Lower lobe of right lung (tissue), 2 donors: ENCODE measurements at regions not wholly inside any gene's neighbourhood (a gene's known extent, or its start where the extent isn't known, plus 50 kb on each side); places are given as distances from the start of the nearest gene placed in this dataset.

Source experiments
- ATAC-seq, 2 donors: fragments of 200-7000 bp; cut with Tn5 transposase; one replicate each; pipeline ENCODE4 v1.9.1; 2020 to 2022; ENCODE audit warnings: mild to moderate bottlenecking in 2 of 2, moderate library complexity in 2 of 2
- DNase-seq: peaks from one replicate; pipeline ENCODE4 v3.0.0-alpha.2; 2020
- H3K27ac ChIP-seq: fragments of 200-600 bp; one replicate; pipeline ENCODE4 v1.8.0; 2022
- H3K27me3 ChIP-seq: fragments of 200-600 bp; one replicate; pipeline ENCODE4 v1.8.0; 2022; ENCODE audit warnings: low read depth
- H3K36me3 ChIP-seq: fragments of 200-600 bp; one replicate; pipeline ENCODE4 v1.8.0; 2022; ENCODE audit warnings: mild to moderate bottlenecking
- H3K4me1 ChIP-seq: fragments of 200-600 bp; one replicate; pipeline ENCODE4 v1.8.0; 2022
- H3K4me3 ChIP-seq: fragments of 200-600 bp; one replicate; pipeline ENCODE4 v1.8.0; 2022; ENCODE audit warnings: mild to moderate bottlenecking
- H3K9me3 ChIP-seq: fragments of 200-600 bp; one replicate; pipeline ENCODE4 v1.8.0; 2022
- intact Hi-C: fragments of 100-400 bp; cut with DNase I; formaldehyde crosslinking; loops from one replicate; pipeline ENCODE4 v1.11.0; 2022
- TF ChIP-seq, protein P1 (sequence below): fragments of 200-600 bp; IDR thresholded peaks from one replicate; pipeline ENCODE4 v1.8.0; 2022; ENCODE audit warnings: antibody characterized with exemption, mild to moderate bottlenecking
- donor health status: DM: no; HTN: yes; CAD: no; lungs with severe emphysema.

DNA sequence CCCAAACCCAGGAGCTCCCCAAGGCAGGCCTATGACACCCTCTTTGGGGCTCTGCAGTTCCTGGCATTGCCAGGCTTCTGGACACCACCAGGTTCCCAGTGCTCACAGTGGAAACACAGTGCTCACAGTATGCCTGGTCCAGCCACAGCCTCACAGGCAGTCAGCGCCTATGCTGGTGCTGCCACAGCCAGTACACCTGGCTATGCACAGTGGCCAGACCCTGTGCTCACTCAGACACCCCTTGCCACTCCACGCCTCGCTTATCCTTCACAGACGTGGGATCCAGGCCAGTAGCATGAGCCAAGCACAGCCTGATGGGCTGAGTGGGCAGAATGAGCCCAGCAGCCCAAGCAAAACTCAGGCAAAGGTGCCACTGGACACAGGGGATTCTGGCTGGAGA is 579.2 kb upstream of the ADGRL2 start:
- H3K27me3 ChIP-seq, result no peaks in the 10 kb centered on the region
- no peak for DNase-seq
- intact Hi-C loops, result no loop called here

DNA sequence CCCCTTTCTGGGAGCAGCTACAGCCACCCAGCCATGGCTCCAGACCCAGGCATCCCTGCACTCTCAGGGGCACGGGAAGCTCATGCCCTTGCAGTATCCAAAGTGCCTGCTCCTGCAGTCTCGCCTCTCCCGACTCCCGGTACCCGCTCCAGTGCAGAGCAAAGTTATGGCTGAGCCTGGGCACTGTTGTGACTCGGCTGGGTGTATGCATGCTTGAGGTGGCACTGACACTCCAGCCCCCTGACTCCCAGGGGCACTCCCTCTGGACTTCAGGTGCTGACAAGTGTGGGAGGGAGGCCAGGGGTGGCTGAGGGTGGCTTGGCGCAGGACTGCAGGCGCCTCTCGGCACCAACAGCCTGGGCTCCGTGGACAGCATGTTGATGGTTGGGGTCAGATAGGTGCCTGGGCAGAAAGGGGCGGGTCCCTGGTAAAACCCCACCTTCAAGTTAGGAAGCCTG is 580.1 kb upstream of the ADGRL2 start:
- H3K4me1 ChIP-seq, result no peaks in the 10 kb centered on the region
- H3K9me3 ChIP-seq, result no peaks in the 10 kb centered on the region
- no peak for ATAC-seq
- peak; percentile 32 for DNase-seq
- TF ChIP-seq, protein P1, sequence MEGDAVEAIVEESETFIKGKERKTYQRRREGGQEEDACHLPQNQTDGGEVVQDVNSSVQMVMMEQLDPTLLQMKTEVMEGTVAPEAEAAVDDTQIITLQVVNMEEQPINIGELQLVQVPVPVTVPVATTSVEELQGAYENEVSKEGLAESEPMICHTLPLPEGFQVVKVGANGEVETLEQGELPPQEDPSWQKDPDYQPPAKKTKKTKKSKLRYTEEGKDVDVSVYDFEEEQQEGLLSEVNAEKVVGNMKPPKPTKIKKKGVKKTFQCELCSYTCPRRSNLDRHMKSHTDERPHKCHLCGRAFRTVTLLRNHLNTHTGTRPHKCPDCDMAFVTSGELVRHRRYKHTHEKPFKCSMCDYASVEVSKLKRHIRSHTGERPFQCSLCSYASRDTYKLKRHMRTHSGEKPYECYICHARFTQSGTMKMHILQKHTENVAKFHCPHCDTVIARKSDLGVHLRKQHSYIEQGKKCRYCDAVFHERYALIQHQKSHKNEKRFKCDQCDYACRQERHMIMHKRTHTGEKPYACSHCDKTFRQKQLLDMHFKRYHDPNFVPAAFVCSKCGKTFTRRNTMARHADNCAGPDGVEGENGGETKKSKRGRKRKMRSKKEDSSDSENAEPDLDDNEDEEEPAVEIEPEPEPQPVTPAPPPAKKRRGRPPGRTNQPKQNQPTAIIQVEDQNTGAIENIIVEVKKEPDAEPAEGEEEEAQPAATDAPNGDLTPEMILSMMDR, result no peak
- H3K36me3 ChIP-seq, result no peaks in the 10 kb centered on the region
- H3K27me3 ChIP-seq, result no peaks in the 10 kb centered on the region
- intact Hi-C loops, result no loop called here
- H3K4me3 ChIP-seq, result no peak overlapping the region
- no peak overlapping the region for H3K27ac ChIP-seq

More for the DNA sequence above, 579.2 kb upstream of the ADGRL2 start:
- H3K27ac ChIP-seq, result no peak overlapping the region
- no peak overlapping the region for H3K4me3 ChIP-seq
- no peak for ATAC-seq
- no peaks in the 10 kb centered on the region for H3K36me3 ChIP-seq
- H3K4me1 ChIP-seq, result no peaks in the 10 kb centered on the region
- TF ChIP-seq, protein P1, result no peak
- H3K9me3 ChIP-seq, result no peaks in the 10 kb centered on the region

DNA sequence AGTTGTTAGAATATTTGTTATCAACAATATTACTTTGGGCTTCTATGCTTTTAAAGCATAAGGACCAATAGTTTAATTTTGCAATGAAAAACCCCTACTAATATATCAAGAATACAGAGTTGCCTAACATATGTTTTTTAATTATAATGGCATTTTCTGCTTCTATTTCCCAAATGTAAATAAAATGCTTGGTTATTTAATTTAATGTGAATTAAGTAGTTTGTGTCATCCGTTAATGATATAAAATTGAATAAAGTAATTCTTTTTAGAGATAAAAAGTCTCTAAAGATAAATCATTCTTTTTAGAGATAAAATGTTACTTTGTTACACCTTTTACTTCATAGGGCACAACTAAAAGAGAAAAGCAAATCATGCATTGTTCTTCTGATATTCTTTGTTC is 583.7 kb upstream of the ADGRL2 start:
- ATAC-seq (no peak), DNase-seq (no peak)
- H3K9me3 ChIP-seq, result no peaks in the 10 kb centered on the region
- TF ChIP-seq, protein P1, result no peak
- H3K27ac ChIP-seq, result no peak overlapping the region
- intact Hi-C loops, result no loop called here
- no peaks in the 10 kb centered on the region for H3K27me3 ChIP-seq
- H3K36me3 ChIP-seq, result no peaks in the 10 kb centered on the region
- H3K4me1 ChIP-seq, result no peaks in the 10 kb centered on the region
- H3K4me3 ChIP-seq, result no peak overlapping the region

DNA sequence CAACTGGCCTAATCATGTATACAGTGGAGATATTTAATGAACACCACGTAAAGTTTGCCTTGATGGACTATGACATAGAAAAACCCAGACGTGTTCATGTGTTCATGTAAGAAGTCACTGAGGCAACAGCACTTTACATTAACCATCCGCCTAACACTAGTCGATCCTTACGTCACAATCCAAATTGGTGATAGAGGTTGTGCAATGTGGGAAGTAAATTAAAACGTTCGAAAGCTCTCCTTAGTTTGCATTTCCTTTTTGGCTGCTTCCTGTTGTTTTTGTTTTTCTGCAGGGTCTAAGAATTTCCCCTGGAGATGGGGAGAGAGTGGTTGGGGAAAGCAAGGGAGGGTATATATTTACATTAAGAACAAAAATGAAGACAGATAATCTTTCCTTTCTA is 587.5 kb upstream of the ADGRL2 start:
- no peaks in the 10 kb centered on the region for H3K4me1 ChIP-seq
- H3K36me3 ChIP-seq, result no peaks in the 10 kb centered on the region
- no peak overlapping the region for H3K4me3 ChIP-seq
- TF ChIP-seq, protein P1, result no peak
- H3K9me3 ChIP-seq, result no peaks in the 10 kb centered on the region
- no peaks in the 10 kb centered on the region for H3K27me3 ChIP-seq
- intact Hi-C loops, result no loop called here
- no peak overlapping the region for H3K27ac ChIP-seq
- ATAC-seq, result no peak
- DNase-seq, result no peak

DNA sequence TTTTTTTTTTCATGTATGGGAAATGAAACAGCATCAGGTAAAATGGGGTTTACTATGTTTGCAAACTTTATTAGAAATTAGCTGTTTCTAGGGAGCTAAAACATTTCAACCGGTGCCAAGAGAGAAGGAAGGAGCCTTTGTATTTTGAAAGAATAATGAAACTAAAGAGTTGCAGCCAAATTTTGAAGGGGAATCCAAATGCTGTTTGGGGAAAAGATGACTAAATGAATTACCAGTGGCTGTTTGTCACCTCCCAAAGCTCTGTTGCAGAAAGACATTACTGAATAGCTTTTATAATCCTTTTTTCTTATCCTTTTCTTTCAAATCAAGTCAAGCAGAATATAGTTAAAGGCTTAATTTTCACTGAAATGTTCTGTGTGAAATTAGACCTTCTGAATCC is 591.3 kb upstream of the ADGRL2 start:
- ATAC-seq (no peak), DNase-seq (no peak)

More for the DNA sequence above, 591.3 kb upstream of the ADGRL2 start:
- Histone ChIP-seq H3K9me3 (no peaks in the 10 kb centered on the region), H3K4me1 (no peaks in the 10 kb centered on the region), H3K36me3 (no peaks in the 10 kb centered on the region), H3K4me3 (no peak overlapping the region), H3K27me3 (no peaks in the 10 kb centered on the region), H3K27ac (no peak overlapping the region)
- intact Hi-C loops, result no loop called here
- TF ChIP-seq, protein P1, result no peak
